Endothelial cell (in vitro differentiated cells): ENCODE measurements at regions not wholly inside any gene's neighbourhood (a gene's known extent, or its start where the extent isn't known, plus 50 kb on each side); places are given as distances from the start of the nearest gene placed in this dataset.

Source experiments
- DNase-seq: peaks from one replicate; pipeline ENCODE4 v3.0.0; 2021; ENCODE audit warnings: low spot score
- H3K27ac Mint-ChIP-seq: one replicate; pipeline ENCODE4 v1.8.0; 2021; ENCODE audit warnings: mixed read lengths, inconsistent platforms; ENCODE audit not compliant: unreplicated experiment
- H3K27me3 Mint-ChIP-seq: one replicate; pipeline ENCODE4 v1.8.0; 2021; ENCODE audit warnings: mild to moderate bottlenecking, moderate library complexity, mixed read lengths, inconsistent platforms; ENCODE audit not compliant: unreplicated experiment
- H3K36me3 Mint-ChIP-seq: one replicate; pipeline ENCODE4 v1.8.0; 2021; ENCODE audit warnings: mild to moderate bottlenecking, low read depth, mixed read lengths, inconsistent platforms; ENCODE audit not compliant: unreplicated experiment
- H3K4me1 Mint-ChIP-seq: one replicate; pipeline ENCODE4 v1.8.0; 2021; ENCODE audit warnings: mild to moderate bottlenecking, mixed read lengths, inconsistent platforms; ENCODE audit not compliant: unreplicated experiment
- H3K4me3 Mint-ChIP-seq: one replicate; pipeline ENCODE4 v1.8.0; 2021; ENCODE audit warnings: mild to moderate bottlenecking, mixed read lengths, inconsistent platforms; ENCODE audit not compliant: unreplicated experiment
- H3K9me3 Mint-ChIP-seq: one replicate; pipeline ENCODE4 v1.8.0; 2021; ENCODE audit warnings: mixed read lengths, inconsistent platforms; ENCODE audit not compliant: unreplicated experiment
- CTCF ChIP-seq: fragments of 200-600 bp; sonication (generic); IDR thresholded peaks from one replicate; pipeline ENCODE4 v1.5.0; 2021; ENCODE audit warnings: antibody characterized with exemption; ENCODE audit not compliant: unreplicated experiment

- Mint-ChIP-seq H3K36me3 (no peaks in the 10 kb centered on the region), H3K9me3 (no peaks in the 10 kb centered on the region), H3K27me3 (no peaks in the 10 kb centered on the region), H3K4me3 (no peak overlapping the region), H3K27ac (no peak overlapping the region), H3K4me1 (no peaks in the 10 kb centered on the region)
- no peak for TF ChIP-seq CTCF
- DNase-seq, result no peak
These were observed 851.3 kb downstream of the TFAP2A start for GRCh38 chr6:9563568-9563967.

- Mint-ChIP-seq H3K4me1 (no peaks in the 10 kb centered on the region), H3K9me3 (no peaks in the 10 kb centered on the region), H3K27ac (no peak overlapping the region), H3K27me3 (peaks cover 3% of the 10 kb centered on the region), H3K36me3 (peaks cover 3% of the 10 kb centered on the region), H3K4me3 (no peak overlapping the region)
- no peak for TF ChIP-seq CTCF
- no peak for DNase-seq
These were observed 860.1 kb downstream of the TFAP2A start for GRCh38 chr6:9554806-9555205.

GRCh38 chr6:9554323-9554722 is 860.6 kb downstream of the TFAP2A start:
- no peak overlapping the region for H3K27ac Mint-ChIP-seq
- H3K9me3 Mint-ChIP-seq, result no peaks in the 10 kb centered on the region
- TF ChIP-seq CTCF, result no peak
- DNase-seq, result no peak
- peaks cover 3% of the 10 kb centered on the region for H3K36me3 Mint-ChIP-seq
- no peak overlapping the region for H3K4me3 Mint-ChIP-seq
- no peaks in the 10 kb centered on the region for H3K4me1 Mint-ChIP-seq
- peaks cover 3% of the 10 kb centered on the region for H3K27me3 Mint-ChIP-seq

GRCh38 chr6:9553002-9553401 is 861.9 kb downstream of the TFAP2A start:
- no peak for DNase-seq
- Mint-ChIP-seq H3K36me3 (peaks cover 3% of the 10 kb centered on the region), H3K4me3 (no peak overlapping the region), H3K9me3 (no peaks in the 10 kb centered on the region), H3K4me1 (no peaks in the 10 kb centered on the region), H3K27me3 (peaks cover 3% of the 10 kb centered on the region), H3K27ac (no peak overlapping the region)
- TF ChIP-seq CTCF, result no peak

- Mint-ChIP-seq H3K9me3 (no peaks in the 10 kb centered on the region), H3K4me3 (no peak overlapping the region), H3K36me3 (no peaks in the 10 kb centered on the region), H3K4me1 (no peaks in the 10 kb centered on the region), H3K27ac (no peak overlapping the region), H3K27me3 (no peaks in the 10 kb centered on the region)
- no peak for DNase-seq
- TF ChIP-seq CTCF, result no peak
These were observed 871.2 kb downstream of the TFAP2A start for GRCh38 chr6:9543649-9544048.
